ENCODE measurements at regions not wholly inside any gene's neighbourhood (a gene's known extent, or its start where the extent isn't known, plus 50 kb on each side); places are given as distances from the start of the nearest gene placed in this dataset.

GRCh38 chr3:72494130-72494529 is 354.1 kb downstream of the SHQ1 start:
- no peak for TF ChIP-seq MXI1 (IDR thresholded peaks at IDR 0.05; ENCODE audit: borderline replicate concordance, low read depth, low read length)
- CTCF ChIA-PET, result no interaction called here
- H3K36me3 ChIP-seq (ENCODE audit: control insufficient read depth, insufficient read depth, low read length), result no peaks in the 10 kb centered on the region

More at GRCh38 chr3:72494130-72494529, 354.1 kb downstream of the SHQ1 start:
- Histone ChIP-seq H3K9me1 (ENCODE audit: insufficient read depth, low read length) (peaks cover 4% of the 10 kb centered on the region), H2AFZ (replicated peaks; ENCODE audit: low read length, poor library complexity) (no peak overlapping the region), H3K56ac (ENCODE audit: extremely low read depth, insufficient read depth, low read length) (no peak overlapping the region), H2BK15ac (ENCODE audit: low read depth, low read length) (no peak overlapping the region), H2BK120ac (ENCODE audit: low read depth, low read length) (no peak overlapping the region), H3K79me1 (ENCODE audit: low read depth in 1 of 2, low read length in 2 of 2) (no peaks in the 10 kb centered on the region), H3K18ac (ENCODE audit: low read depth, low read length) (no peak overlapping the region), H3K4me2 (ENCODE audit: low read depth, low read length) (no peak overlapping the region), H4K91ac (ENCODE audit: insufficient read depth, low read depth, low read length) (no peak overlapping the region), H3K4ac (ENCODE audit: low read depth, low read length) (no peak overlapping the region), H4K8ac (ENCODE audit: low read depth in 2 of 2, low read length in 2 of 2) (no peak overlapping the region), H3K27me3 (ENCODE audit: control insufficient read depth, insufficient read depth, low read length) (peaks cover 2% of the 10 kb centered on the region; the same call in 1 of the 2 replicates), H3K9ac (ENCODE audit: low read depth, low read length) (no peak overlapping the region), H3K4me1 (ENCODE audit: control insufficient read depth, insufficient read depth, low read length) (peaks cover 6% of the 10 kb centered on the region), H3K14ac (replicated peaks; ENCODE audit: low read depth, low read length) (no peak overlapping the region), H2BK5ac (ENCODE audit: low read depth, low read length, poor library complexity, severe bottlenecking) (no peak overlapping the region), H4K20me1 (ENCODE audit: insufficient read depth, low read length) (peaks cover 2% of the 10 kb centered on the region; the same call in 1 of the 2 replicates), H4K5ac (ENCODE audit: low read depth, low read length) (no peak overlapping the region), H3K23ac (ENCODE audit: low read depth, low read length) (no peak overlapping the region), H2AK9ac (replicated peaks; ENCODE audit: low read depth, low read length, poor library complexity) (no peak overlapping the region), H3K27ac (ENCODE audit: insufficient read depth, low read length) (no peak overlapping the region), H2AK5ac (ENCODE audit: low read depth, low read length) (no peak overlapping the region), H3K4me3 (ENCODE audit: insufficient read depth, low read depth, low read length) (no peak overlapping the region), H3K9me3 (ENCODE audit: control insufficient read depth, insufficient read depth, low read length) (peaks cover 5% of the 10 kb centered on the region), H2BK20ac (ENCODE audit: low read depth, low read length) (no peak overlapping the region)
- WGBS, 2 experiments (ENCODE audit: extremely low coverage in 2 of 2, insufficient read length in 1 of 2), result 91% methylated on average over 4 of the region's 4 CpGs; no CpG with 5 or more reads in 1 of the 2 experiments
- intact Hi-C loops (cut with micrococcal nuclease) (no loop called here), in situ Hi-C loops (cut with MboI; ENCODE audit: low sequenced_read_pairs) (no loop called here), dilution Hi-C loops (cut with HindIII; ENCODE audit: low sequenced_read_pairs, unreplicated experiment) (no loop called here)
- ATAC-seq (ENCODE audit: low read depth), result no peak
- POLR2A ChIA-PET (ENCODE audit: unreplicated experiment), result no interaction called here
- no TSS peak for BruUV-seq (replicated peaks)
- DNase-seq, result no peak

Measured in IMR-90 (cell line).